ENCODE measurements at regions not wholly inside any gene's neighbourhood (a gene's known extent, or its start where the extent isn't known, plus 50 kb on each side); places are given as distances from the start of the nearest gene placed in this dataset.

DNA sequence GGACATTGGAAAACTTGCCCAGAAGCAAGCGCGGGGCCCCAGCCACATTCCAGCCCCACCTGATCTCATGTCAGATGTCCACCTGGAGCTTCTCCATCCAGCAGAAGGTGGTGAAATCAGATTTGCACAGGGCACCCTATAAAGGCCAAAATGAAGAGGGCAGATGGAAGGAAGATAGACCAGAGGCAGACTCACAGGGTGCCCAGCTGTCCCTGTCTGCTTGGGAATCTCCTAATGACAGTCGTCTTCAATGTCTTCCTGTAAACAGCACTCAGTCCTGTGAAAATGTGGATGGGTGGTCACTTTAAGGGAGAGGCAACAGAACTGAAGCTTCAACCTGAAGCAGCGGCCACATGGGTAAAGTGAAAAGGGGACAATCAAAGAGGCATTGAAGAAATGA lies 607.5 kb downstream of the IRX1 start:
- DNase-seq (ENCODE audit: low read depth in 1 of 2, low spot score in 1 of 2): no peak
- no peak for TF ChIP-seq JUND (IDR thresholded peaks at IDR 0.05; ENCODE audit: low read depth)
- in situ Hi-C loops (cut with HindIII; ENCODE audit: low pct_unique_long_range_greater_than_20kb, low sequenced_read_pairs): no loop called here

DNA sequence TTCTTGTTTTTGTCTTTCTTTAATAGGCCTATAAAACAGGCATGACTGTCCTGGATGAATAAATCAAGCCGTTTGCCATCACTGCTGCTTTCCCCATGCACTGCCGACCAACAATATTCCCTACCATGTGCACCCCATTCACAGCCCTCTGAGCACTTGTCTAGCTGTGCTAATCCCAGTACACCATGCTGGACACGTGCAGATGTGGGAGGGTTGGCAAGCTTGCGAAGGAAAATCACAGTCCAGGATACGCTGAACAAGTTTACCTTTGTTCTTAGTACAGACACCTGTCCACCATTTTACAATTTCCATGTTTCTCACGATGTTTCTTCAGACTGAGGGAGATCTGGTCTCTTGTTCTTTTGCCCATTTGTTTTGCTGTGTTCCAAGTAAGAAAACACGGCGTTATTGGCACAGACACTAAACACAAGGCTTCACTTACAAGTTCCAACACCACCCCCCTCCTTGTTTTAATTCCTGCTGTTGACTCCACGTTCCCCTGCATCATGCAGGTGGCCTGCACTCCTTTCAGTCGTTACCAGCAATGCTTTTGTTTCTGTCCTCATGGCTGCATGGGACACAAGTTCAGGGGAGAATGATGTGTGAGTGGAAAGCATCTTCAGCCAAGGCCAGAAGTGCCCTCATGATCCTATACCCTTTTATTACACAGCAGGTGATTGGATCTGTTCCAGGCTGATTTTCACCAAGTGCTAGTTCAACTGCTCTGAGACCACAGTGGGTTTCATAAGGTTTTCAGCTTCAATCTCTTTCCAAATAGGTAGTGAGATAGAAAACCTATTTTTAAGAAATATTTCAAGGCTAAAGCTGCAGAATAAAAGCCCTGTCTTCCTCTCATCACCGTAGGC lies 608.9 kb downstream of the IRX1 start:
- no peak for TF ChIP-seq JUND (IDR thresholded peaks at IDR 0.05; ENCODE audit: low read depth)
- in situ Hi-C loops (cut with HindIII; ENCODE audit: low pct_unique_long_range_greater_than_20kb, low sequenced_read_pairs): no loop called here
- DNase-seq (ENCODE audit: low read depth in 1 of 2, low spot score in 1 of 2): no peak

DNA sequence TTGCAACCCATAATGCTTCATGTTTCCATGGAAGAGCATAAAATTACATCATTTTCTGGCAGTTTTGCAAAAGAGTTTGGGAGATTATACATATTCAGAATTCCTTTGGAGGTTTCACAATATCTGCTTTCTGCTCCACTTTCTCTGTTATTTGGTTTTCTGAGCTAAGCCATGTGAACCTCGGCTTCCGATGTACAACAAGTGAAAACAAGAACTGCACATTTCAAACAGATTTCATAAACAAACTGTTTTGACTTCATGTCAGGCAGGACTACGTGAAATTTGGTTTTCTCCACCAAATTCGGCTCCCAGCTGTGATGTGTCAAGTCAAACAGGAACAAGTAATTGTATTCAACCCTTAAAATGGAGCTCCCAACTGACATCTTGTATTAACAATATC lies 609.8 kb downstream of the IRX1 start:
- TF ChIP-seq JUND (IDR thresholded peaks at IDR 0.05; ENCODE audit: low read depth): no peak
- no peak for DNase-seq (ENCODE audit: low read depth in 1 of 2, low spot score in 1 of 2)
- in situ Hi-C loops (cut with HindIII; ENCODE audit: low pct_unique_long_range_greater_than_20kb, low sequenced_read_pairs): no loop called here

DNA sequence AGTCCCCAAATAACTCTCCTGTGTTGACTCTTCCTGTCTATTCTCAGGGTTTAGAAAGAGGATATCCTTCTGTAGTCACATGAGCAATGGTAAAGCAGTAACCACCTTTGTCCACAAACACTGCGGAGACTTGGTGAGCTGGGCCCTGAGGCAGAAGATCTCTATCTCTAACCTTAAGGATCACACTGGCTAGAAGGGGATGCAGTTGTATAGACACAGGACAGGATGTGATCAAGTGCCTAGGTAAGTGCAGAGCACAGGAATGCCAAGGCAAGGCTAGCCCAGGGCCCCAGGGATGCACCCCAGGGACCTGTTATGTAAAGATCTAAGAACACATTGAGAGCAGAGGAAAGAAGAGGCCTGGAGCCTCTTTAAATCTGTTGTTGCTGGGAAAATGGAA lies 610.5 kb downstream of the IRX1 start:
- peak in 1 of 2 experiments; percentile 54 for DNase-seq (ENCODE audit: low read depth in 1 of 2, low spot score in 1 of 2)
- in situ Hi-C loops (cut with HindIII; ENCODE audit: low pct_unique_long_range_greater_than_20kb, low sequenced_read_pairs): no loop called here
- no peak for TF ChIP-seq JUND (IDR thresholded peaks at IDR 0.05; ENCODE audit: low read depth)

DNA sequence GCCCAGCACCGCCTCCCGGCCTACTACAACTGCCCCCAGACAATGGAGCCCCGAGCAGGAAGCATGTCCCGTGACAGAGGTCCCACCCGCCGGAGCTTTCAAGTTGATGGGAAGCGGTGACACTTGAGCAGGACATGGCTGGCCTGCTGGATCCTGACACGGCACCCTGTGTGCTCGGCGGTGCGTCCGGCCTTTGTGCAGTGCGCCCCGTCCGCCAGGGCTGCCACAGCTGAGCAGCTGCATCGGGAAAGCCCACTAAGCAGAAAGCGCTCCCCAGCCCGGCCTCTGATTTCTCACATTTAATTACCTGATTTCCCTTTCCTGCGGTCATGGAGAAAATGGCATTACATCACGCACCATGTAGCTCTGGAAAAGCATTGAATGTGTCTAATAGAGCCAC lies 611.9 kb downstream of the IRX1 start:
- DNase-seq (ENCODE audit: low read depth in 1 of 2, low spot score in 1 of 2): no peak
- TF ChIP-seq JUND (IDR thresholded peaks at IDR 0.05; ENCODE audit: low read depth): no peak
- in situ Hi-C loops (cut with HindIII; ENCODE audit: low pct_unique_long_range_greater_than_20kb, low sequenced_read_pairs): no loop called here

DNA sequence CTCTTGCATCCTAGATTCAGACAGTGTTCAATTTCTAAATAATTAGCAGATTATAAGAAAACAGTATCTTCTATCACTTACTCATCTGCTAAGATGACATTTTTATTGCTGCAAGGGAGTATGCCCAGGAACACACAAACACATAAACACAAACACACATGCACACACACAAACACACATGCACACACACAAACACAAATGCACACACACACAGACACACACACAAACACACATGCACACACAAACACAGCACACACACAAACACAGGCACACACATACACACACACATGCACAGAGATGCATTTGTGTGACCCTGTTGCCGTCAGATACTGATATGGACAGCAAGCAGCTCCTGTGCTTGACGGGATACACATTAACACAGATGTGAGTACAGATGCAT lies 612.9 kb downstream of the IRX1 start:
- no peak for DNase-seq (ENCODE audit: low read depth in 1 of 2, low spot score in 1 of 2)
- in situ Hi-C loops (cut with HindIII; ENCODE audit: low pct_unique_long_range_greater_than_20kb, low sequenced_read_pairs): no loop called here
- no peak for TF ChIP-seq JUND (IDR thresholded peaks at IDR 0.05; ENCODE audit: low read depth)

DNA sequence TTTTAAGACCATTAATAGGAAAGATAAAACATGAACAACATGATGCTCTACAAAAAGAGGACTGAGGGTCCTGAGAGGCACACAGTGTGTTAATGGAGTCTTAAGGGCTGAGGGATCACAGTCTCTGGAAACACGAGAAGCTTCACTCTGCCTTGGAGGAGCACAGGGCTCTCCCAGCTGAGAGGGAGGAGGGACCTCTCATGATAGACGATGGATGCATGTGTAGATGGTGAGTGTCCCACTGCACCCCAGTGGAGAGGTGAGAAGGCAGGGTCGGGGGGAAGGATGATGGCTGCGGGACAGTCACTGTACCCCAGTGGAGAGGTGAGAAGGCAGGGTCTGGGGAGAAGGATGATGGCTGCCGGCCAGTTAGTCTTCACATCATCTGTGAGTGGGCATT lies 613.4 kb downstream of the IRX1 start:
- no peak for TF ChIP-seq JUND (IDR thresholded peaks at IDR 0.05; ENCODE audit: low read depth)
- in situ Hi-C loops (cut with HindIII; ENCODE audit: low pct_unique_long_range_greater_than_20kb, low sequenced_read_pairs): no loop called here
- no peak for DNase-seq (ENCODE audit: low read depth in 1 of 2, low spot score in 1 of 2)

DNA sequence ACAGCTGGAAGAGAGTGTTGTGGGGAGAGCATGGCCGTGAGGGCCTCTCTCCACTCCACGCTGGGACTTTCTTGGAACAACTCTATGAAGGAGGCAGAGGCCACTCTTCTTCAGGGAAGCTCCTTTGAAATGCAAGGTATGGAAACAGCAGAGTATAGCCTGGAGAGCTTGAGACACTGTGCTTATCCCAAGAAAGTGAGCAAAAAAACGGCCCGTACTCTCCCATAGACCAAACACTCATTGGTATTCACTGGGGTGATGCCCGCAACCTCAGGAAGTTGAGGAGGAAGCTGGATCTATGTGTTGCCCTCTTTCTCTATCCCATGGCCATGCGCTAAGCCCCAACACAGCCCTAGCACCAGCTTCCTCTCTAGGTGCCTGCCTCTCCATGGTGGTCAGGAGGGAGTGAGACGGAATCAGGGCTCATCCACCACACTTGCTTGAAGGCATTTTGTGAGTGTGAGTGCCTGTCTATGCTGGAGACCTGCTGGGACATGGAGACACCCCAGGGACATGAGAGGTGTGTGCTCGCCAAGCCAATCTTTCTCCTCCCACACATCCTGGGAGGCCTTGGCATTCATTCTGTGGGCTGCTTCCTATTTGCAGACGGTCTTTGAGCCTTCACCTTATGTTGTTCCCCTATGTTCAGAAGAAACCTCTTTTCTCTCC lies 616.6 kb downstream of the IRX1 start:
- DNase-seq (ENCODE audit: low read depth in 1 of 2, low spot score in 1 of 2): no peak
- in situ Hi-C loops (cut with HindIII; ENCODE audit: low pct_unique_long_range_greater_than_20kb, low sequenced_read_pairs): no loop called here
- no peak for TF ChIP-seq JUND (IDR thresholded peaks at IDR 0.05; ENCODE audit: low read depth)

DNA sequence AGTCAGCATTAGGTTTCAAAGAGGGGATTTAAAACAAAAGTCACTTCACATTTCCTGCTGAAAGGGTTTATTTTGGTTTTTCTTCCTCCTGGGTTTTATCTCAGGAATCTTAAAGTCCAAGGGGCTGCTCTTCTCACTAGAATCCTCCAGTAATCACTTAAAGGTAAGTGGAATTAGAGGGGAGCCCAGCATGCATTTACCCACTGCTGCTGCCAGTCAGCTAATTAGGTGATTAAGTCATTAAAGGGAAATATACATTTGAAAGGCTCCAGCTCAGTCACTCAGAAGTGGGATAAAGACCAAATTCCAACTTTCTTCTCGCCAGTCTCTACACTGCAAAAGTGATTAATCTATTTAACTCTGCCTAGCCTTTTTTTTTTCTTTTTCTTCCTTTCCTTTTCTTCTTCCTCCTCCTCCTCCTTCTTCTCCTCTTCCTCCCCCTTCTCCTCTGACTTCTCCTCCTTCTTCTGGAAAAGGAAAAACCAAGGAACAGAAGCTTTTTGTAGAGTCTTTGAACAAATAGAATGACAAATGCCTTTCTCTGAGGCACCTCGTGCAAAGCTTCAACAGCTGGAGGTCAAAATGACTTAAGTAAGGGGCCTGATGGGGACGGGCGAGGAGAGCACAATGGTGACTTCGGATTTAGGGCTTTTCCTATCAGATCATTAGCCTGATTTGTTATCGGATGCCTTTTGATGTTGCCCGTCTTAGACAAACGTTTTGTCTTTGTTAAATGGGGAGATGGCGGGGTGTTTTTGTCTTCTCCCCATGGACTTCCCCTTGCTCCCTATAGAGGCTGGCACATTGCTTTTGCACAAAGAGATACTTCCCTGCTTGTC lies 617.6 kb downstream of the IRX1 start:
- no peak for DNase-seq (ENCODE audit: low read depth in 1 of 2, low spot score in 1 of 2)
- no peak for TF ChIP-seq JUND (IDR thresholded peaks at IDR 0.05; ENCODE audit: low read depth)
- in situ Hi-C loops (cut with HindIII; ENCODE audit: low pct_unique_long_range_greater_than_20kb, low sequenced_read_pairs): no loop called here

DNA sequence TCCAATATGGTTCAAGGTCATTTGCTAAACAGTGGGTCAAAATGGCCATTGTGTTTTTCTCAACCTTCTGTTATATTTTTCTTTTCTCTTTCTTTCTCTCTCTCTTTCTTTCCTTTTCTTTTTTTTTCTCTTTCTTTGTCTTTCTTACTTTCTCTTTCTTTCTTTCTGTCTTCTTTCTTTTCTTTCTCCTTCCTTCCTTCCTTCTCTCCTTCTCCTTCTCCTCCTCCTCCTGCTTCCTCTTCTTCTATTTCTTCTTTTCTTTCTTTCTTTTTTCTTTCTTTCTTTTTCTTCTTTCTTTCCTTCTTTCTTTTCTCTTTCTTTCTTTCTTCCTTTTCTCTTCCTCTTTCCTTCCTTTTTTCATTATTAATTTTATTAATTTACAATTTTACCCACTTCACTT lies 619.5 kb downstream of the IRX1 start:
- TF ChIP-seq JUND (IDR thresholded peaks at IDR 0.05; ENCODE audit: low read depth): no peak
- DNase-seq (ENCODE audit: low read depth in 1 of 2, low spot score in 1 of 2): no peak
- in situ Hi-C loops (cut with HindIII; ENCODE audit: low pct_unique_long_range_greater_than_20kb, low sequenced_read_pairs): no loop called here

DNA sequence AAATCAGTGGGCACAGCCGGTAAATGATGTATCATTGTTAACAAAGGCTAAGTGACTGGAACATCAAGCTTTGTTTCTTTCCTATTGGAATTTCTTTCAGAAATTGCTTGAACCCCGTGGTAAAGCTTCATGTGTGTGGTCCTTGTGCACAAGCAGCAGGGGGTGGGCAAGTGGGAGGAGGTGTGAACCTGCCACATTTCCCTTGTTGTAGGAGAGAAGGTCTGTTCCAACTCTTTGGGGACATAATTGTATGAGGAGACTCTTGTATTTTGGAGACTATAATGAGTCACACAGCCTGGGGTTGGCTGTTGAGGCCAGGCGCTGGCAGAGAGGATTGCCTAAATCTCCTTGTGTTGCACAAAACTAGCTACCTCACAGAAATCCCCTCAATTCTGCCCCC lies 620.5 kb downstream of the IRX1 start:
- DNase-seq (ENCODE audit: low read depth in 1 of 2, low spot score in 1 of 2): no peak
- in situ Hi-C loops (cut with HindIII; ENCODE audit: low pct_unique_long_range_greater_than_20kb, low sequenced_read_pairs): no loop called here
- no peak for TF ChIP-seq JUND (IDR thresholded peaks at IDR 0.05; ENCODE audit: low read depth)

DNA sequence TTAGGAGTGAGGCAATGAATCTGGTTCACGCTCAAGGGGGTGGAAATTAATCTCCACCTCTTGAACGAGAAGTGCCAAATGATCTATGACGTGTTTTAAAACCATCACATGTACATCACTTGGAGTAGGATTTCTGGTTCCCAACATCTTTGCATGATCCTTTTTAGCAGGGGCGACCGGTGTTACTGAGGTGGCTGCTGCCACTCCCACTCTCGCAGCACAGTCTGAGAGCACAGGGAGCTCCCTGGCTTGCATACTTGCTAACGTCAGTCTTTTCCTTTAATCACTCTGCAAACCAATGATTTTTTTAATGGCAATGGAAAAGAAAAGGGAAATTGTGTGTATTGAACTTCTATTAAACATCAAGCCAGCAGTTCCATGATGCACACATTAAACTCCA lies 624.4 kb downstream of the IRX1 start:
- in situ Hi-C loops (cut with HindIII; ENCODE audit: low pct_unique_long_range_greater_than_20kb, low sequenced_read_pairs): no loop called here
- DNase-seq (ENCODE audit: low read depth in 1 of 2, low spot score in 1 of 2): no peak
- no peak for TF ChIP-seq JUND (IDR thresholded peaks at IDR 0.05; ENCODE audit: low read depth)

DNA sequence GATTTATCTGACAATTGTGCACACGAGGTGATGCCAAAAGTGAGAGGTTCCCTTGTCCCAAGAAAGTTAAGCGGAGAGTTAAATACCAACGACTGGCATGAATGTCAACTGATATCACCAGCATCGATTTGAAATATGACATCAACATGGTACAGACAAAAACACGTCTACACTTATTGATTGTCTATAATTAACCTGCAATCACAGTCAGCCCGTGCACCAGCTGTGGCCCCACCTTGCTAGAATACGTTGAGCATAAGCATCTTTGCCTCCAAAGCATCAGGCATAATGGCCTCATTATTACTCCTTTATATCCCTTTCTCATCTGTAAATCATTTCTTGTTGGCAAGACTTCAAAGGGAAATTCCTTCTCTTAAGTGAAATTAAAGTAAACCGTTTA lies 625.4 kb downstream of the IRX1 start:
- in situ Hi-C loops (cut with HindIII; ENCODE audit: low pct_unique_long_range_greater_than_20kb, low sequenced_read_pairs): no loop called here

More for the DNA sequence above, 625.4 kb downstream of the IRX1 start:
- no peak for DNase-seq (ENCODE audit: low read depth in 1 of 2, low spot score in 1 of 2)
- no peak for TF ChIP-seq JUND (IDR thresholded peaks at IDR 0.05; ENCODE audit: low read depth)
